T-helper 1 cell treated with Interleukin-12 subunit alpha and Interleukin-12 subunit beta and Interleukin-4 antibody, amounts not matched to agents 30 μg/mL and 1 μg/mL, for 36 hours (primary cell): ENCODE measurements at regions not wholly inside any gene's neighbourhood (a gene's known extent, or its start where the extent isn't known, plus 50 kb on each side); places are given as distances from the start of the nearest gene placed in this dataset.

ENCODE experiments used
- H3K27ac Mint-ChIP-seq: one replicate; pipeline ENCODE4 v1.8.0; 2021; ENCODE audit warnings: mild to moderate bottlenecking, mixed read lengths
- H3K27me3 Mint-ChIP-seq: one replicate; pipeline ENCODE4 v1.8.0; 2021; ENCODE audit warnings: low read depth, mixed read lengths
- H3K36me3 Mint-ChIP-seq: one replicate; pipeline ENCODE4 v1.8.0; 2021; ENCODE audit warnings: low read depth, mixed read lengths
- H3K4me1 Mint-ChIP-seq: one replicate; pipeline ENCODE4 v1.8.0; 2021; ENCODE audit warnings: low read depth, mixed read lengths
- H3K4me3 Mint-ChIP-seq: one replicate; pipeline ENCODE4 v1.8.0; 2021; ENCODE audit warnings: mild to moderate bottlenecking, moderate library complexity, mixed read lengths
- H3K9me3 Mint-ChIP-seq: one replicate; pipeline ENCODE4 v1.8.0; 2021; ENCODE audit warnings: mixed read lengths

DNA sequence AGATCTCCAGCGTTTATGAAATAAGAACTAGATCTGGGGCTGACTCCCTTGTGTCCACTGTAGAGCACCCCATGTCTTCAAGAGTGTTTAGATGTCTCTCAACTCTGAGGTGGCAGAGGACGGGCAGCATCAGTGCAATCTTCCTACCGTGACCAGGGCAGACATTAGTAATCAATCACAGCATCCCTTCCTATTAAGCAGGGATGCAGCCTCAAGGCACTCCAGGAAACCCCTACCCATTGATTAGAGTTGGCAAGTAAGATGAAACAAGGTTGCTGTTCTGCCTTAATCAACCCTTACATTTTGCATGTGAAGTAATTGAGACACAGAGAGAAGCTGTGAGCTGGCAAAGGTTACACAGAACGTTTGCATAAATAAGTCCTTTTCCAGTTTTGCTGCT is 283.7 kb upstream of the ZMIZ1 start:
- H3K36me3 Mint-ChIP-seq, result no peaks in the 10 kb centered on the region
- no peak overlapping the region for H3K4me3 Mint-ChIP-seq
- no peaks in the 10 kb centered on the region for H3K4me1 Mint-ChIP-seq
- H3K27ac Mint-ChIP-seq, result no peak overlapping the region
- H3K27me3 Mint-ChIP-seq, result peaks cover 14% of the 10 kb centered on the region
- H3K9me3 Mint-ChIP-seq, result no peaks in the 10 kb centered on the region

DNA sequence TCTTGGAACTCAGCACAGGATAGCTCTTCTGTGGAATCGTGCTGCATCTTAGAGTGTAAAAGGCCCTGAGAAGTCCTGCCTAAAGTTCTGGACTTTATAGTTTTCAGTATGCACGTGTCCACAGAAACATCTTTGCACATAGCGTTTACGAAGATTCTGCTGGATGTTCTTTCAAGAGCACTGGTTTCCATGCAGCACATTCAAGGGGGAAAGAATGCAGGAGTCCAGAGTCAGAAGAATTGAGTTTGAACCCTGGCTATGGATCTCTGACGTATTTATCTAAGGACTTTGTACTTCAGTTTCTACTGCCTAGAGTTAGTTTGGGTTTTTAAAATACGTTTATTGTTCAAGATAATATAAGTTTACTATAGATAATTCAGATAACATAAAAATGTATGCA is 282.8 kb upstream of the ZMIZ1 start:
- no peaks in the 10 kb centered on the region for H3K9me3 Mint-ChIP-seq
- H3K4me1 Mint-ChIP-seq, result no peaks in the 10 kb centered on the region
- H3K4me3 Mint-ChIP-seq, result no peak overlapping the region
- H3K27me3 Mint-ChIP-seq, result peaks cover 14% of the 10 kb centered on the region
- H3K27ac Mint-ChIP-seq, result no peak overlapping the region
- H3K36me3 Mint-ChIP-seq, result no peaks in the 10 kb centered on the region

DNA sequence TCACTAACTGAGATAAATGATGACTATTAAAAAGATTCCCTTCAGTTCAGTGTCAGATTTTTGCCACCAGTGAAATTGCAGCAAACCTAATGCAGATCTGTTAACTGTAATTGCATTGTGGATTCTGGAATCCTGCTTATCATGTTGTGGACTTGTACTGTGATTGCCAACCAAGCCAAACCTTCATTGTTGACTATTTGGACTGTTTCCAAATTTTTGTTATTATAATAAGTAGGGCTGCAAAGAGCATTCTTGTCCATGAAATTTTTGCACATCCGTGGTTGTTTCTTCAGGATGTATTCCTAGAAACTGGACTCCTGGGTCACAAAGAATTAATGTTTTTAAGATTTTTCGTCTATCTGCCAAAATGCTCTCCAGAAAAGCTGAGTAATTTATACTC is 281.6 kb upstream of the ZMIZ1 start:
- no peaks in the 10 kb centered on the region for H3K4me1 Mint-ChIP-seq
- H3K27me3 Mint-ChIP-seq, result peaks cover 14% of the 10 kb centered on the region
- no peak overlapping the region for H3K4me3 Mint-ChIP-seq
- no peaks in the 10 kb centered on the region for H3K9me3 Mint-ChIP-seq
- no peak overlapping the region for H3K27ac Mint-ChIP-seq
- H3K36me3 Mint-ChIP-seq, result no peaks in the 10 kb centered on the region

DNA sequence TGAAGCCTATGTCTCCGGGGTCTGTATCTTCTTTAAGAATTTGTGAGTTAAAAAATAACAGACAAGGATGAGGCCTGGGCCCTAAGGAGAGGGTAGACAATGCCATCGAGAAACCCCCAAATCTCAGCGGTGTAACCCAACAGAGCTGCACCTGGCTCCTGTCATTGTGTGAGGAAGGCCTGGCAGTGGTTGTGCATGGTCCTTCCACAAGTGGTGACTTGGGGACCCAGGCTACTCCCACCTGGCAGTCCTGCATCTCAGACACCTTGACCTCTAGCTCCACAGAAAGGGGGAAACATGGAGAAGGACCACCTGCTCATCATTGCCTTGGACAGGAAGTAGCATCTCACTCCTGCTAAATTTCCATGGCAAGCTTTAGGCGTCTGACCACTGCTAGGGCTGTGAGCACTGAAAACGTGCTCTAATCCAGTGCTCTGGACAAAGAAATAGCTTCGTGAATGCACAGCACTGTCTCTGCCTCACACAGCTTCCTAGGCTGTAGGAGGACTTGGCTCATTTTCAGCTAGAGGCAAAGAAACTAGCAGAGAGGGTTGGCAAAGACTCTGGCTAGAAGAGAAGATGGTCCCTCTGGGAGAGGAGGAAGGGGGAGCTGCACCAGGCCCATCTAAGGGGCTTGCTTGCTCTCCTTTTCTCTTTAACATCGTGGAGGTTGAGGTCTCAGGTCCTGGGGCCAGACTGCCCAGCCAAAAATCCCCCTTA is 273.9 kb upstream of the ZMIZ1 start:
- no peak overlapping the region for H3K27ac Mint-ChIP-seq
- H3K4me1 Mint-ChIP-seq, result no peaks in the 10 kb centered on the region
- H3K9me3 Mint-ChIP-seq, result no peaks in the 10 kb centered on the region
- H3K27me3 Mint-ChIP-seq, result peaks cover 7% of the 10 kb centered on the region
- H3K4me3 Mint-ChIP-seq, result no peak overlapping the region
- H3K36me3 Mint-ChIP-seq, result no peaks in the 10 kb centered on the region

DNA sequence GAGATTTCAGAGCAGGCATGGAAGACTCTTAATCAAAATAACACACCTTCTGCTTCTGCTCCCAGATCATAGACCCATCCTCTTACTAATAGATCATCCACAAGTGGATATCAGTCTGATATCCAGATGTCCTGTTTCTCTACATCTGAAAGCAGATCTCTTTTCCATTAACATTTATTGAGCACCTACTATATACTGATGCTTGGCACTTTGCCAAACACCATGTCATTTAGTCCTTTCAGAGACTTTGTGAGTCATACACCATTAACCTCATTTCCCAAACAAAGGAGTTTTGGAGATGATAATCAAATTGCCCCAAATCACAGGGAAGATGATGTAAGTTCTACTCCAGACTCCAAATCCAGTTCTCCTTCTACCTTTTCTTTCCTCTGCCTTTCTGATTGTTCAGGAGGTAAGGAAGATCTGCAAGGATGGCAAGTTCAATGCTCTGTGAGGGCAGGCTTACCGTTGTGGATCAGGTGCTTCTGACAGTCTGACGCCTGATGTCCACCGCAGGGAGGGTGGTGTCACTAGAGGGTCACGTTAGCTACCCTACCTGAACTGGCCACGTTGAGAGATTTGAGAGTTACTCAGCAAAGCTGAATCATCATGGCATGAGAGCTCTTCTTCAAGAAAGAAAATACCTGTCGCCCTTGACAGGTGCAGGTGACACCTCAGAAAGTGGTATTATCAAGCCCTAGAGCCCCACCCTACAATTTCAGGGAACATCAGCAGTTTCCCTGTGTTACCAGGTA is 269.6 kb upstream of the ZMIZ1 start:
- H3K36me3 Mint-ChIP-seq, result no peaks in the 10 kb centered on the region
- no peaks in the 10 kb centered on the region for H3K9me3 Mint-ChIP-seq
- H3K4me3 Mint-ChIP-seq, result no peak overlapping the region
- no peaks in the 10 kb centered on the region for H3K4me1 Mint-ChIP-seq
- peaks cover 6% of the 10 kb centered on the region for H3K27me3 Mint-ChIP-seq
- no peak overlapping the region for H3K27ac Mint-ChIP-seq

DNA sequence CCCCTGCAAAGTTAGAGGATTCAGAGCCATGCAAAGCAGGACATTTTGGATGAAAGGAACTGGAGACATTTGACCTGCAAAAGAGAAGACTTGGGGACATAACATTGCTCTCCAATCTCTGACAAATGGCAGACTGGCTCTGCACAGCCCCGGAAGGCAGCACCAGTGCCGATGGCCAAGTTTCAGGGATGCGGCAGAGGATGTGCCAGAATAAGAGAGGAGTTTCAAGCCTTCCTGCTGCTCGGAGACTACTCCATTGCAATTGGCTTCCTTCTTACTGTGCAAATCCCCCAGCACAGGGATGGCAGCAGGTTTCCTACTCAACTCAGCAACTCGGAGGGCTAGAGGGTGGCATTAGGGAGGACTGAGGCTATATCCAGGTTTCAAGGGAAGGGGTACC is 268.8 kb upstream of the ZMIZ1 start:
- Mint-ChIP-seq H3K27ac (no peak overlapping the region), H3K4me1 (no peaks in the 10 kb centered on the region), H3K27me3 (peaks cover 6% of the 10 kb centered on the region), H3K4me3 (no peak overlapping the region), H3K9me3 (no peaks in the 10 kb centered on the region), H3K36me3 (no peaks in the 10 kb centered on the region)

DNA sequence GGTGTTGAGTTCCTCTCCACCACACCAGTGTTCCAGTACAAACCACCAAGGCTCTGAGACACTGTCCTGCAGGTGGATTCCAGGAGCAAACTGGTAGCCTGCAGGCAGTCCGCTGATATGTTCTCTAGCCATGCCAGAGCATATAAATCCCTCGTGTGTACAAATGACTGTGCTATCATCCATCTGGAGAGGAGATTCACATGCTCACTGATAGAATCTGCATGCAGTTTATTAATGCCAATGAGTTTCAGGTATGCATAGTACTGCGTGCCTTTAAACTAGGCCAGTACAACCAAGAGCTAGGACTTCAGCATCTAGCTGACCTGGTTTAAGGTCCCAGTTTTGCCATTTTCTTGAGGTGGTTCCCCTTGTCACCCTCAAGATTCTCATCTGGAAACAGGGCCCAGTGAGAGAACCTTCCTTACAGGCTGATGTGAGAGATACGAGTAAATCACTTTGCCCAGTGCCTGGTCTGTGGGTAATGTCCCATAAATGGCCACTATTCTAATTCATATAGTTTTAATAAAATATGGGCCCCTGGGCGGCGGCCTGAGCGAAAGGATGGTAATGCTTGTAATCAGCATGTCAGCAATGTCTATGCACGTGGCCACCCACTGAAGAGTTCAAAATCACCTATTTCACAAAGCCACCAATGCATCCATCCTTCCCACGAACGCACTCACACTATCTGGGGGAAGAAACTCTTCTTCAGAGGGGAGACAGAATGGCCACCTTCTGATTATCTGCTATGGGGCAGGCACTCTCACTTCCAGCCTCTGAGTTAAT is 268.0 kb upstream of the ZMIZ1 start:
- no peak overlapping the region for H3K4me3 Mint-ChIP-seq
- no peaks in the 10 kb centered on the region for H3K4me1 Mint-ChIP-seq
- H3K27me3 Mint-ChIP-seq, result peaks cover 6% of the 10 kb centered on the region

DNA sequence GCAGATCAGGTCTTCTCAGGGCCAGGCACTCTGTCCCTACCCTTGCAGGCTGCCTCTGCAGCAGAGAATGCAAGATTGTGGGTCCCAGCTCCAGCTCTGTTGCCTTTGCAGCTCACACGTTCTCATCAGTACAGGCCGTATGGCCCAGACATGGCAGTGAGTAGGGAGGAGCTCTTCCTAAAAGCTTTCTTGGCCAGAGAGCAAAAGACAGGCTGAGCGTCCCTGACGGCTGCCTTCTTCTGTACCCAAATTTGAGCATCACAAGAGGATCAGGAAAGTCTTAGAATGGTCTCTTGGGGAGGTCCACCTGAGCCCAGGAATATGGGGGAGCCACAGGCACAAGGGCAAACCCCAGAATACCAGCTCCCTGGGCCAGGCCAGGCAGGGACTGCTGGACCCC is 266.3 kb upstream of the ZMIZ1 start:
- Mint-ChIP-seq H3K27ac (no peak overlapping the region), H3K4me1 (no peaks in the 10 kb centered on the region), H3K36me3 (no peaks in the 10 kb centered on the region), H3K9me3 (no peaks in the 10 kb centered on the region), H3K4me3 (no peak overlapping the region), H3K27me3 (peaks cover 6% of the 10 kb centered on the region)

More for the DNA sequence above, 268.0 kb upstream of the ZMIZ1 start:
- Mint-ChIP-seq H3K9me3 (no peaks in the 10 kb centered on the region), H3K27ac (no peak overlapping the region), H3K36me3 (no peaks in the 10 kb centered on the region)

DNA sequence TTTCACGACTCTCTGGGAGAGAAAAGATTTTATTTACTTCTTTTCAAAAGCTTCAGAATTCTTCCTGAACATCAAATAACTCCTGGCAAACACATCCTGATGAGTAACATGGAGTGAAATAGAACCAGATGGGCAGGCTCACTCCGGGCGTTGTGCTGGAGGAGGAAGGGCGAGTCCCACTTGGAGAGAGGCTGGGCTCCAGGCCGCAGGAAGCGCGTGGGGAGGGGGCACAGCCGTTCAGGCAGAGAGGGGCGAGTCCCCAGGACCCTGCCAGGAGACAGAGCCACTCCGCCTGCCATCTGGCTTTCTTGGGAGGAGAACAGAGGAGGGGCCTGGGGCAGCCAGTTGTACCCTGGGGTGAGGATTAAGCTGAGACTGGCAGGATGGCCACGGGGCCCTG is 265.9 kb upstream of the ZMIZ1 start:
- Mint-ChIP-seq H3K27ac (no peak overlapping the region), H3K4me3 (no peak overlapping the region), H3K9me3 (no peaks in the 10 kb centered on the region), H3K27me3 (peaks cover 6% of the 10 kb centered on the region), H3K36me3 (no peaks in the 10 kb centered on the region), H3K4me1 (no peaks in the 10 kb centered on the region)

DNA sequence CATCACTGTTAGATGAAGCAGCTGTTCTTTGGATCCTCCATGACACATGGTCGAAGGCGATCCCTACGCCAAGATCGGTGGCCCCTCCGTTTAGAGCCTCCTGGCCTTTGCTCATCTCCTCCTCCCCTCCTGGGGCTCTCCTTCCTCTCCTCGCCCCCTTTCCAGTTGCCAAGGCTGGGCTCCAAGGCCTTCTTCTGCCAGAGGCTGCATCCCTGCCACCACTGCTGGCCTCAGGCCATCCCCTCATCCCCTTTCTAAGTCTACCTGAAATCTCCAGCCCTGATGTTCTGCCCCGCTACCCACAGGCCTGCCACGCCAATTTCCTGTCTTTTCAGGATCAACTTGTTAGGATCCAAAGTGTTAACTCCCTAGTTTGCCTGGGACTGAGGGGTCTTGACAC is 265.1 kb upstream of the ZMIZ1 start:
- no peaks in the 10 kb centered on the region for H3K4me1 Mint-ChIP-seq
- peaks cover 6% of the 10 kb centered on the region for H3K27me3 Mint-ChIP-seq
- H3K9me3 Mint-ChIP-seq, result no peaks in the 10 kb centered on the region
- no peak overlapping the region for H3K4me3 Mint-ChIP-seq
- no peaks in the 10 kb centered on the region for H3K36me3 Mint-ChIP-seq
- H3K27ac Mint-ChIP-seq, result peak overlapping the region; percentile 34

DNA sequence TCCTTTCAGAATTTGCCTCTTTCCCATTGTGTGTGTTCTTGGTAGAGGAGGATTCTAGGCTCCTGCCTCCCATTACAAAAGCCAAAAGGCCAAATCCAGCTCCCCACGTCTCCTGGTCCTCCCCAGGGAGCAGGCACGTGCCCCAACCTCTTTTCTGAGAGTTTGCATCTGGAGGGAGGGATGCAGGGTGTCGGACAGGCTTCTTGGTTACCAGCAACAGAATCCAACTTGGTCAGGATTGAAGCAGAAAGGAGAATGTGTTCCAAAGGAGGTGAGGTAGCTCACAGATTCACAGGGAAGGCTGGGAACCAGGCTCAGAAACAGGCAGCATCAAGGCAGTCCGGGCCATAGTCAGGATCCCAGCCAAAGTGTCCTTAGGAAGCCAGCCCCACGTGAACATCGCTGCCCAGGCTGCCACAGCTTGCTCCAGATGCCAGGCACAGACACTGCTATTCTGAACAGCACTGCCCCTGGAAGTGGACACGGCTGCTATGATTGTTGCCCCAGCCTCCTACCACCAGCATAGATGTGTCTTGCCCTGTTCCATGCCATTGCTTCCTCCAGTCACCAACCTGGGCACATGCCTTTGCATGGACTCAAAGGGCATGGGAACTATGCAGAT is 264.2 kb upstream of the ZMIZ1 start:
- Mint-ChIP-seq H3K36me3 (no peaks in the 10 kb centered on the region), H3K4me1 (no peaks in the 10 kb centered on the region), H3K4me3 (no peak overlapping the region), H3K27me3 (peaks cover 6% of the 10 kb centered on the region), H3K9me3 (no peaks in the 10 kb centered on the region), H3K27ac (no peak overlapping the region)

DNA sequence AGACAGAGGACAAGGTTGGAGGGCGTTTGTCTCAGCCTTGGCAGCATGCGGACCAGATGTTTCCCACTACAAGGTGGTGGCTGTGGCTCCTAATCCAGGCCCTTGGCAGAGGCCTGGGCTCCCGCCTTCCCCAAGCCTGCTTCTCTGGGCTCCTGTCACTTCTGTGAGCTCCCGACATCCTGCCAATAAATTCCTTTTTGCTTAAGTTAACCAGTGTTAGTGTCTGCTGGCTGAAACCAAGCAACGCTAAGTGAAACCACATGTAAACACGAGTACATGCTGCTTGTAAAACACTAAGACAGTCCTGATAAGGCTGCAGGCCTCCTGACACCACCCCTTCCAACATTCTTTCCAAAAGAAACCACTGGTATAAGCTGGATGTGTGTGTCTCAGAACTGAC is 263.6 kb upstream of the ZMIZ1 start:
- no peaks in the 10 kb centered on the region for H3K27me3 Mint-ChIP-seq
- no peaks in the 10 kb centered on the region for H3K4me1 Mint-ChIP-seq

DNA sequence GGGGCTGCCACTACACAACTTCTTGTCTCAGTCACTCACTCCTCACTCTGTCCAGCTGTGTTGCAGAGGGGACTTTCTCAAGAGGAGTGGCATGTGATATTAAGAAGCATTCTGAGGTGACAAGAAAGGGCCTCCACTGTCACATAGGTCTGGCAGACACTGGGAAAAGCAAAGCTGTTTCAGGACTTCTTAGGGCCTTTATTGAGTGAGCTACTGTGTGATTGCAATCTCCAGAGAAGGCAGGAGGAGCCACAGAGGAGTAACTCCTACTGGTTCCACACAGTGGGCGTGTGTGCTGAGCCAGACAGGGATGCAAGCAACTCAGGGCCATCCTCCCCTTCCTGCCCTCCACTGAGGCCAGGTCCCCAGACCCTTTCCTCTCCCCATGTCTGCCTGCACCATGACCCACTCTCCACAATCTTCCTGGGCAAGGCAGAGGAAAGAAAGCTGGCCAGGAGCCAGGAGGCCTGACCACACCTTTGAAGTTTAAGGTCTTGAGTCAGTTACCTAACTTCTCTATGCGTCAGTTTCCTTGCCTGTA is 262.0 kb upstream of the ZMIZ1 start:
- no peak overlapping the region for H3K27ac Mint-ChIP-seq
- H3K27me3 Mint-ChIP-seq, result no peaks in the 10 kb centered on the region
- no peaks in the 10 kb centered on the region for H3K4me1 Mint-ChIP-seq
- H3K36me3 Mint-ChIP-seq, result no peaks in the 10 kb centered on the region
- no peaks in the 10 kb centered on the region for H3K9me3 Mint-ChIP-seq
- H3K4me3 Mint-ChIP-seq, result no peak overlapping the region

More for the DNA sequence above, 263.6 kb upstream of the ZMIZ1 start:
- H3K27ac Mint-ChIP-seq, result no peak overlapping the region
- no peaks in the 10 kb centered on the region for H3K36me3 Mint-ChIP-seq
- no peaks in the 10 kb centered on the region for H3K9me3 Mint-ChIP-seq
- H3K4me3 Mint-ChIP-seq, result no peak overlapping the region

DNA sequence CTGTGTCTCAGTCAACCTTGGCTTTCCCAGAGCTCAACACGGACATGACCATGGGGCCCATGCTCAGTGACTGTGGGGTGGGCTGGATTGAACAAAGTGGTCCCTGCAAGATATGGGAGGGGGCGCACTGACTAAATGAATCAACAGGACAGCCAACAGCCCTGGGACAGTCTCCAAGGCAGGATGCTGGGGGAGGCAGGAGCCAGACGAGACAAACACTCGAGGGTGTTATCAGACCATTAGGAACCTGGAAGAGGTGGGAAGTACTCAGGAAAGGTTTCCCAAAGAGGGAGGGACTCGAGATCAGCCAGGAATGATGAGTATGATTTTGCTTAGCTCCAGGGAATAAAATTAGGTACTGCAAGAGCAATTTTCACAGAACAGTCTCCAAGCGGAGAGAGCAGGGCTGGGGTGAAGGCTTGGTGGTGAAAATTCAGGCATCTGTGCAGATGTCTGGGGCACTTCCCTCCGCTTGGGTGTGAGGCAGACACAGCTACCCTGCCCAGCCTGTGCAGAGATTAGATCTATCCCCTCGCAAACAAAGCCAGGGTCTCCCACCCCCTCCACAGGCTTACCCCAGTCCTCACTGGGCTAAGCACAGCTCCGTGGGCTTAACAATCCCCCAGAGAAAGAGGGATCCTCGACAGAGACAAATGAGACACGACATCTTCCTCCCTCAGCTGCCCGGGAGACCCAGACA is 261.1 kb upstream of the ZMIZ1 start:
- H3K36me3 Mint-ChIP-seq, result no peaks in the 10 kb centered on the region
- H3K4me1 Mint-ChIP-seq, result no peaks in the 10 kb centered on the region
- H3K9me3 Mint-ChIP-seq, result no peaks in the 10 kb centered on the region
- no peak overlapping the region for H3K4me3 Mint-ChIP-seq
- H3K27me3 Mint-ChIP-seq, result peaks cover 7% of the 10 kb centered on the region
- no peak overlapping the region for H3K27ac Mint-ChIP-seq
